ENCODE measurements at regions not wholly inside any gene's neighbourhood (a gene's known extent, or its start where the extent isn't known, plus 50 kb on each side); places are given as distances from the start of the nearest gene placed in this dataset.

- H3K4me3 ChIP-seq (ENCODE audit: severe bottlenecking): no peak overlapping the region
- H3K4me1 ChIP-seq (ENCODE audit: insufficient read depth, poor library complexity, severe bottlenecking): no peaks in the 10 kb centered on the region
- no peak for DNase-seq (ENCODE audit: low spot score)
- no peak for TF ChIP-seq CTCF (IDR thresholded peaks at IDR 0.05; ENCODE audit: poor library complexity, severe bottlenecking)
- no peak for ATAC-seq (ENCODE audit: low read depth)
- no peaks in the 10 kb centered on the region for H3K9me3 ChIP-seq (ENCODE audit: severe bottlenecking)
- H3K27ac ChIP-seq (ENCODE audit: poor library complexity, severe bottlenecking): no peak overlapping the region
- no peaks in the 10 kb centered on the region for H3K36me3 ChIP-seq (ENCODE audit: low read depth)
- H3K27me3 ChIP-seq (ENCODE audit: insufficient read depth, poor library complexity, severe bottlenecking): no peaks in the 10 kb centered on the region
These were observed 257.9 kb downstream of the SUCLG1 start for GRCh38 chr2:84201158-84201557.

GRCh38 chr2:84197901-84198300 is 261.2 kb downstream of the SUCLG1 start:
- no peaks in the 10 kb centered on the region for H3K36me3 ChIP-seq (ENCODE audit: low read depth)
- DNase-seq (ENCODE audit: low spot score) (no peak), ATAC-seq (ENCODE audit: low read depth) (no peak)
- H3K9me3 ChIP-seq (ENCODE audit: severe bottlenecking): no peaks in the 10 kb centered on the region
- H3K27me3 ChIP-seq (ENCODE audit: insufficient read depth, poor library complexity, severe bottlenecking): no peaks in the 10 kb centered on the region
- no peak for TF ChIP-seq CTCF (IDR thresholded peaks at IDR 0.05; ENCODE audit: poor library complexity, severe bottlenecking)
- H3K27ac ChIP-seq (ENCODE audit: poor library complexity, severe bottlenecking): no peak overlapping the region
- no peaks in the 10 kb centered on the region for H3K4me1 ChIP-seq (ENCODE audit: insufficient read depth, poor library complexity, severe bottlenecking)
- no peak overlapping the region for H3K4me3 ChIP-seq (ENCODE audit: severe bottlenecking)

- ATAC-seq (ENCODE audit: low read depth): no peak
- no peaks in the 10 kb centered on the region for H3K27me3 ChIP-seq (ENCODE audit: insufficient read depth, poor library complexity, severe bottlenecking)
- H3K4me3 ChIP-seq (ENCODE audit: severe bottlenecking): no peak overlapping the region
- H3K27ac ChIP-seq (ENCODE audit: poor library complexity, severe bottlenecking): no peak overlapping the region
- TF ChIP-seq CTCF (IDR thresholded peaks at IDR 0.05; ENCODE audit: poor library complexity, severe bottlenecking): no peak
- no peaks in the 10 kb centered on the region for H3K9me3 ChIP-seq (ENCODE audit: severe bottlenecking)
- H3K4me1 ChIP-seq (ENCODE audit: insufficient read depth, poor library complexity, severe bottlenecking): no peaks in the 10 kb centered on the region
- no peak for DNase-seq (ENCODE audit: low spot score)
- no peaks in the 10 kb centered on the region for H3K36me3 ChIP-seq (ENCODE audit: low read depth)
These were observed 264.0 kb downstream of the SUCLG1 start for GRCh38 chr2:84194949-84195644.

- Histone ChIP-seq H3K27ac (ENCODE audit: poor library complexity, severe bottlenecking) (no peak overlapping the region), H3K4me3 (ENCODE audit: severe bottlenecking) (no peak overlapping the region), H3K36me3 (ENCODE audit: low read depth) (no peaks in the 10 kb centered on the region), H3K27me3 (ENCODE audit: insufficient read depth, poor library complexity, severe bottlenecking) (no peaks in the 10 kb centered on the region), H3K4me1 (ENCODE audit: insufficient read depth, poor library complexity, severe bottlenecking) (no peaks in the 10 kb centered on the region), H3K9me3 (ENCODE audit: severe bottlenecking) (no peaks in the 10 kb centered on the region)
- no peak for TF ChIP-seq CTCF (IDR thresholded peaks at IDR 0.05; ENCODE audit: poor library complexity, severe bottlenecking)
- DNase-seq (ENCODE audit: low spot score) (no peak), ATAC-seq (ENCODE audit: low read depth) (no peak)
These were observed 264.9 kb downstream of the SUCLG1 start for GRCh38 chr2:84194181-84194580.

GRCh38 chr2:84187258-84187657 is 271.8 kb downstream of the SUCLG1 start:
- H3K4me3 ChIP-seq (ENCODE audit: severe bottlenecking): no peak overlapping the region
- no peak for ATAC-seq (ENCODE audit: low read depth)
- TF ChIP-seq CTCF (IDR thresholded peaks at IDR 0.05; ENCODE audit: poor library complexity, severe bottlenecking): no peak

More at GRCh38 chr2:84187258-84187657, 271.8 kb downstream of the SUCLG1 start:
- Histone ChIP-seq H3K27me3 (ENCODE audit: insufficient read depth, poor library complexity, severe bottlenecking) (no peaks in the 10 kb centered on the region), H3K36me3 (ENCODE audit: low read depth) (no peaks in the 10 kb centered on the region), H3K4me1 (ENCODE audit: insufficient read depth, poor library complexity, severe bottlenecking) (no peaks in the 10 kb centered on the region), H3K27ac (ENCODE audit: poor library complexity, severe bottlenecking) (no peak overlapping the region), H3K9me3 (ENCODE audit: severe bottlenecking) (no peaks in the 10 kb centered on the region)
- DNase-seq (ENCODE audit: low spot score): no peak

Data from RWPE2 (cell line).